WTC11 (cell line): ENCODE measurements at regions not wholly inside any gene's neighbourhood (a gene's known extent, or its start where the extent isn't known, plus 50 kb on each side); places are given as distances from the start of the nearest gene placed in this dataset.

Experiments
- ATAC-seq: fragments of 200-7000 bp; cut with Tn5 transposase; 2 replicates; pipeline ENCODE4 v1.10.0; 2021; ENCODE audit warnings: mild to moderate bottlenecking, moderate library complexity
- CTCF ChIA-PET: fragments of 300-600 bp; sonication (Branson Sonifier 250); formaldehyde crosslinking; loops from one replicate; lab custom pipeline; 2021; ENCODE audit warnings: antibody characterized with exemption; lab: Charles Lee
- POLR2A ChIA-PET: fragments of 350-600 bp; sonication (Branson Sonifier 250); formaldehyde crosslinking; loops from one replicate; lab custom pipeline; 2021; ENCODE audit warnings: antibody characterized with exemption; lab: Charles Lee
- DNase-seq: peaks from one replicate; pipeline ENCODE4 v3.0.0; 2021; ENCODE audit warnings: low spot score
- H3K27ac Mint-ChIP-seq: 2 replicates; pipeline ENCODE4 v1.8.0; 2021; ENCODE audit warnings: mixed read lengths
- H3K27me3 Mint-ChIP-seq: 2 replicates; pipeline ENCODE4 v1.8.0; 2021; ENCODE audit warnings: low read depth, mild to moderate bottlenecking, moderate library complexity, mixed read lengths
- H3K36me3 Mint-ChIP-seq: 2 replicates; pipeline ENCODE4 v1.8.0; 2021; ENCODE audit warnings: mixed read lengths
- H3K4me1 Mint-ChIP-seq: 2 replicates; pipeline ENCODE4 v1.8.0; 2022; ENCODE audit warnings: mixed read lengths
- H3K4me3 Mint-ChIP-seq: 2 replicates; pipeline ENCODE4 v1.8.0; 2021; ENCODE audit warnings: mild to moderate bottlenecking, moderate library complexity, mixed read lengths
- H3K9me3 Mint-ChIP-seq: 2 replicates; pipeline ENCODE4 v1.8.0; 2021; ENCODE audit warnings: mixed read lengths
- CBFB ChIP-seq: sonication (generic); formaldehyde crosslinking; IDR thresholded peaks from 2 replicates; pipeline ENCODE4 v1.8.1; 2022; ENCODE audit warnings: mild to moderate bottlenecking, low read depth, missing genetic modification reagents
- CREM ChIP-seq: sonication (generic); formaldehyde crosslinking; IDR thresholded peaks from 2 replicates; pipeline ENCODE4 v1.8.1; 2022; ENCODE audit warnings: mild to moderate bottlenecking, missing genetic modification reagents, moderate library complexity
- FOXJ3 ChIP-seq: sonication (generic); formaldehyde crosslinking; IDR thresholded peaks from 2 replicates; pipeline ENCODE4 v1.9.0; 2021; ENCODE audit warnings: missing genetic modification reagents, mild to moderate bottlenecking, borderline replicate concordance
- FOXP1 ChIP-seq: sonication (generic); formaldehyde crosslinking; IDR thresholded peaks from 2 replicates; pipeline ENCODE4 v1.8.0; 2022; ENCODE audit warnings: missing genetic modification reagents, mild to moderate bottlenecking, moderate library complexity, borderline replicate concordance
- OVOL2 ChIP-seq: fragments of 250-450 bp; sonication (Bioruptor Pico); IDR thresholded peaks from 2 replicates; pipeline ENCODE4 v1.9.0; 2021; ENCODE audit warnings: mild to moderate bottlenecking, borderline replicate concordance
- TF ChIP-seq, protein P1 (sequence below): sonication (generic); formaldehyde crosslinking; IDR thresholded peaks from 2 replicates; pipeline ENCODE4 v1.8.0; 2022; ENCODE audit warnings: mild to moderate bottlenecking, missing genetic modification reagents
- TF ChIP-seq, protein P2 (sequence below): sonication (generic); formaldehyde crosslinking; IDR thresholded peaks from 2 replicates; pipeline ENCODE4 v1.8.1; 2022; ENCODE audit warnings: mild to moderate bottlenecking, moderate library complexity, missing genetic modification reagents
- TF ChIP-seq, protein P3 (sequence below): sonication (generic); formaldehyde crosslinking; conservative IDR thresholded peaks from 2 replicates; pipeline ENCODE4 v1.8.1; 2022; ENCODE audit warnings: mild to moderate bottlenecking, missing genetic modification reagents
- TF ChIP-seq, protein P4 (sequence below): fragments of 250-450 bp; sonication (Bioruptor Pico); IDR thresholded peaks from 2 replicates; pipeline ENCODE4 v1.9.0; 2021; ENCODE audit warnings: mild to moderate bottlenecking
- TF ChIP-seq, protein P5 (sequence below): sonication (generic); formaldehyde crosslinking; IDR thresholded peaks from 2 replicates; pipeline ENCODE4 v1.8.0; 2022; ENCODE audit warnings: mild to moderate bottlenecking, missing genetic modification reagents
- TF ChIP-seq, protein P6 (sequence below): sonication (generic); formaldehyde crosslinking; IDR thresholded peaks from 2 replicates; pipeline ENCODE4 v1.8.1; 2023; ENCODE audit warnings: mild to moderate bottlenecking, missing genetic modification reagents

DNA sequence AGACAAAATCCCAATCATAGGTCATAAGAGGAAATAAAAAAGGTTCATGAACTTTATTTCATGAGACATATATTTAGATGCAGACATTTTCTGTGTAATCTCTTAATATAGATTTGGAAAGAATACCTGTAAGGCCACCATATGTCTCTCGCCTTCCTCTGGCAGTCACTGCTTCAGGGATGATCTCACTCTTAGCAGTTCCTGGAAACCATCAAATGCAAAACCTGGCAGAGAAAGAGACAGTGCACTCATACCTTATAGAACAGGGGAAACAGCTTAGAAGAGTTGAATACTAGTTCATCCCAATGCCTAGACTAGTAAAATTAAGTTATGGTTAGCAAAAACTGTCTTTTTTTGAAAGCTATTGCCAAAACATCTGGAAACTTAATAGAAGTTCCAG is 243.3 kb downstream of the GASK1B start:
- H3K9me3 Mint-ChIP-seq = peaks cover 40% of the 10 kb centered on the region

DNA sequence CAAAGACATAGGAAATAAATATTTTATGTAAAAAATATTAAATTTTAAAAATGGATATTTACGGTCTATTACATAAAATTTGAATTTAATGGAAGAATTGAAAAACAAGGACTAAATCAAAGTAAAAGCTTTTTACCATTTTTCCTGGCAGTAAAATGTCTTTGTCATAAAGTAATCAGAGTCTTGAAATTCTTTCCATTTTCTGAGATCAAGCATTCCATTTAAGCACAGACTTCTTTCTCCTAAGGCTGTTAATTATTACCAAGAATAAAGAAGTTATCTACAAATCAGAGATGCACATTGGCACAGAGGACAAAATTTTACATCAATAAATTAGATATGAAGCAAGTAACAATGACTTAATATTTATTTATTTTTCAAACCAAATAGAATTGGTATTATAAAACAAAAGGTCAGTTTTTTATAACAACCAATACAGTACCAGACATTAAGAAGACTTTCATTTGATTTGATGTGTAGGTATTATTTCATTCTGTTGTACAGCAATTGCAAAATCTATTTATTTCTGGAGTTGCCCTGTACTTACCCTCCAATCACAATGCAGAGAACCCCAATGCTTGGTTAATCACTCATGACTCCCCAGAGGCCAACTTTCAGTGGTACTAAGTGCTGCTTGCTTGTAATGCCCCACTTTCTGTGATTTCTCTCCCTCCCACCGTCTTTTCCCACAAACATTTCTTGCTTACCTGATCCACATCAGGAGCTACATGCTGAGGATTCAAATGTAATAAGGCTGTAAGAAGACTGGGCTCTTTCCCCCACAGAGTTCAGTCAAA is 254.6 kb downstream of the GASK1B start:
- DNase-seq (no peak), ATAC-seq (no peak)
- peaks cover 7% of the 10 kb centered on the region for H3K36me3 Mint-ChIP-seq
- H3K4me3 Mint-ChIP-seq = no peak overlapping the region
- CTCF ChIA-PET = no interaction called here
- no peak overlapping the region for H3K27ac Mint-ChIP-seq
- no peaks in the 10 kb centered on the region for H3K4me1 Mint-ChIP-seq
- POLR2A ChIA-PET = no interaction called here
- peaks cover 10% of the 10 kb centered on the region for H3K9me3 Mint-ChIP-seq
- H3K27me3 Mint-ChIP-seq = no peaks in the 10 kb centered on the region
- TF ChIP-seq CBFB (CRISPR knock-in tag) = no peak
- no peak for TF ChIP-seq OVOL2 (CRISPR knock-in tag)
- TF ChIP-seq, protein P1, sequence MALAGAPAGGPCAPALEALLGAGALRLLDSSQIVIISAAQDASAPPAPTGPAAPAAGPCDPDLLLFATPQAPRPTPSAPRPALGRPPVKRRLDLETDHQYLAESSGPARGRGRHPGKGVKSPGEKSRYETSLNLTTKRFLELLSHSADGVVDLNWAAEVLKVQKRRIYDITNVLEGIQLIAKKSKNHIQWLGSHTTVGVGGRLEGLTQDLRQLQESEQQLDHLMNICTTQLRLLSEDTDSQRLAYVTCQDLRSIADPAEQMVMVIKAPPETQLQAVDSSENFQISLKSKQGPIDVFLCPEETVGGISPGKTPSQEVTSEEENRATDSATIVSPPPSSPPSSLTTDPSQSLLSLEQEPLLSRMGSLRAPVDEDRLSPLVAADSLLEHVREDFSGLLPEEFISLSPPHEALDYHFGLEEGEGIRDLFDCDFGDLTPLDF (CRISPR knock-in tag) = no peak
- TF ChIP-seq CREM (CRISPR knock-in tag) = no peak
- TF ChIP-seq, protein P2, sequence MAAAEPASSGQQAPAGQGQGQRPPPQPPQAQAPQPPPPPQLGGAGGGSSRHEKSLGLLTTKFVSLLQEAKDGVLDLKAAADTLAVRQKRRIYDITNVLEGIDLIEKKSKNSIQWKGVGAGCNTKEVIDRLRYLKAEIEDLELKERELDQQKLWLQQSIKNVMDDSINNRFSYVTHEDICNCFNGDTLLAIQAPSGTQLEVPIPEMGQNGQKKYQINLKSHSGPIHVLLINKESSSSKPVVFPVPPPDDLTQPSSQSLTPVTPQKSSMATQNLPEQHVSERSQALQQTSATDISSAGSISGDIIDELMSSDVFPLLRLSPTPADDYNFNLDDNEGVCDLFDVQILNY (CRISPR knock-in tag) = no peak
- TF ChIP-seq FOXJ3 (CRISPR knock-in tag) = no peak
- TF ChIP-seq, protein P3, sequence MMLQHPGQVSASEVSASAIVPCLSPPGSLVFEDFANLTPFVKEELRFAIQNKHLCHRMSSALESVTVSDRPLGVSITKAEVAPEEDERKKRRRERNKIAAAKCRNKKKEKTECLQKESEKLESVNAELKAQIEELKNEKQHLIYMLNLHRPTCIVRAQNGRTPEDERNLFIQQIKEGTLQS (CRISPR knock-in tag) = no peak

More for the DNA sequence above, 243.3 kb downstream of the GASK1B start:
- Mint-ChIP-seq H3K36me3 (peaks cover 12% of the 10 kb centered on the region), H3K27ac (no peak overlapping the region), H3K4me3 (no peak overlapping the region), H3K4me1 (peaks cover 5% of the 10 kb centered on the region; the same call in 1 of the 2 replicates), H3K27me3 (peaks cover 6% of the 10 kb centered on the region; the same call in 1 of the 2 replicates)
- ChIA-PET POLR2A (no interaction called here), CTCF (no interaction called here)
- no peak for DNase-seq
- no peak for ATAC-seq
- TF ChIP-seq FOXJ3 (CRISPR knock-in tag) (no peak), FOXP1 (CRISPR knock-in tag) (no peak)
- TF ChIP-seq, protein P4, sequence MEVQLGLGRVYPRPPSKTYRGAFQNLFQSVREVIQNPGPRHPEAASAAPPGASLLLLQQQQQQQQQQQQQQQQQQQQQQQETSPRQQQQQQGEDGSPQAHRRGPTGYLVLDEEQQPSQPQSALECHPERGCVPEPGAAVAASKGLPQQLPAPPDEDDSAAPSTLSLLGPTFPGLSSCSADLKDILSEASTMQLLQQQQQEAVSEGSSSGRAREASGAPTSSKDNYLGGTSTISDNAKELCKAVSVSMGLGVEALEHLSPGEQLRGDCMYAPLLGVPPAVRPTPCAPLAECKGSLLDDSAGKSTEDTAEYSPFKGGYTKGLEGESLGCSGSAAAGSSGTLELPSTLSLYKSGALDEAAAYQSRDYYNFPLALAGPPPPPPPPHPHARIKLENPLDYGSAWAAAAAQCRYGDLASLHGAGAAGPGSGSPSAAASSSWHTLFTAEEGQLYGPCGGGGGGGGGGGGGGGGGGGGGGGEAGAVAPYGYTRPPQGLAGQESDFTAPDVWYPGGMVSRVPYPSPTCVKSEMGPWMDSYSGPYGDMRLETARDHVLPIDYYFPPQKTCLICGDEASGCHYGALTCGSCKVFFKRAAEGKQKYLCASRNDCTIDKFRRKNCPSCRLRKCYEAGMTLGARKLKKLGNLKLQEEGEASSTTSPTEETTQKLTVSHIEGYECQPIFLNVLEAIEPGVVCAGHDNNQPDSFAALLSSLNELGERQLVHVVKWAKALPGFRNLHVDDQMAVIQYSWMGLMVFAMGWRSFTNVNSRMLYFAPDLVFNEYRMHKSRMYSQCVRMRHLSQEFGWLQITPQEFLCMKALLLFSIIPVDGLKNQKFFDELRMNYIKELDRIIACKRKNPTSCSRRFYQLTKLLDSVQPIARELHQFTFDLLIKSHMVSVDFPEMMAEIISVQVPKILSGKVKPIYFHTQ (CRISPR knock-in tag) = no peak
- TF ChIP-seq, protein P5, sequence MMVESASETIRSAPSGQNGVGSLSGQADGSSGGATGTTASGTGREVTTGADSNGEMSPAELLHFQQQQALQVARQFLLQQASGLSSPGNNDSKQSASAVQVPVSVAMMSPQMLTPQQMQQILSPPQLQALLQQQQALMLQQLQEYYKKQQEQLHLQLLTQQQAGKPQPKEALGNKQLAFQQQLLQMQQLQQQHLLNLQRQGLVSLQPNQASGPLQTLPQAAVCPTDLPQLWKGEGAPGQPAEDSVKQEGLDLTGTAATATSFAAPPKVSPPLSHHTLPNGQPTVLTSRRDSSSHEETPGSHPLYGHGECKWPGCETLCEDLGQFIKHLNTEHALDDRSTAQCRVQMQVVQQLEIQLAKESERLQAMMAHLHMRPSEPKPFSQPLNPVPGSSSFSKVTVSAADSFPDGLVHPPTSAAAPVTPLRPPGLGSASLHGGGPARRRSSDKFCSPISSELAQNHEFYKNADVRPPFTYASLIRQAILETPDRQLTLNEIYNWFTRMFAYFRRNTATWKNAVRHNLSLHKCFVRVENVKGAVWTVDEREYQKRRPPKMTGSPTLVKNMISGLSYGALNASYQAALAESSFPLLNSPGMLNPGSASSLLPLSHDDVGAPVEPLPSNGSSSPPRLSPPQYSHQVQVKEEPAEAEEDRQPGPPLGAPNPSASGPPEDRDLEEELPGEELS (CRISPR knock-in tag) = no peak
- TF ChIP-seq, protein P6, sequence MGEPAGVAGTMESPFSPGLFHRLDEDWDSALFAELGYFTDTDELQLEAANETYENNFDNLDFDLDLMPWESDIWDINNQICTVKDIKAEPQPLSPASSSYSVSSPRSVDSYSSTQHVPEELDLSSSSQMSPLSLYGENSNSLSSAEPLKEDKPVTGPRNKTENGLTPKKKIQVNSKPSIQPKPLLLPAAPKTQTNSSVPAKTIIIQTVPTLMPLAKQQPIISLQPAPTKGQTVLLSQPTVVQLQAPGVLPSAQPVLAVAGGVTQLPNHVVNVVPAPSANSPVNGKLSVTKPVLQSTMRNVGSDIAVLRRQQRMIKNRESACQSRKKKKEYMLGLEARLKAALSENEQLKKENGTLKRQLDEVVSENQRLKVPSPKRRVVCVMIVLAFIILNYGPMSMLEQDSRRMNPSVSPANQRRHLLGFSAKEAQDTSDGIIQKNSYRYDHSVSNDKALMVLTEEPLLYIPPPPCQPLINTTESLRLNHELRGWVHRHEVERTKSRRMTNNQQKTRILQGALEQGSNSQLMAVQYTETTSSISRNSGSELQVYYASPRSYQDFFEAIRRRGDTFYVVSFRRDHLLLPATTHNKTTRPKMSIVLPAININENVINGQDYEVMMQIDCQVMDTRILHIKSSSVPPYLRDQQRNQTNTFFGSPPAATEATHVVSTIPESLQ = no peak
- TF ChIP-seq, all 79 proteins: peak for 0
